Neuronal stem cell (in vitro differentiated cells): ENCODE measurements at regions not wholly inside any gene's neighbourhood (a gene's known extent, or its start where the extent isn't known, plus 50 kb on each side); places are given as distances from the start of the nearest gene placed in this dataset.

Source experiments
- DNase-seq: peaks from one replicate; pipeline ENCODE4 v3.0.0-alpha.2; 2013; ENCODE audit warnings: low spot score
- H2AFZ ChIP-seq: one replicate; pipeline ENCODE4 v1.6.1; 2013; ENCODE audit warnings: mild to moderate bottlenecking, low read length, inconsistent platforms
- H2AK5ac ChIP-seq: 2 replicates; pipeline ENCODE4 v1.6.1; 2013; ENCODE audit warnings: low read depth, mild to moderate bottlenecking, inconsistent platforms, low read length, moderate library complexity, mixed read lengths
- H2BK120ac ChIP-seq: 2 replicates; pipeline ENCODE4 v1.6.1; 2013; ENCODE audit warnings: low read depth, mild to moderate bottlenecking, inconsistent platforms, low read length, moderate library complexity, mixed read lengths
- H2BK12ac ChIP-seq: one replicate; pipeline ENCODE4 v1.6.1; 2013; ENCODE audit warnings: low read length, inconsistent platforms
- H2BK15ac ChIP-seq: 2 replicates; pipeline ENCODE4 v1.6.1; 2013; ENCODE audit warnings: mild to moderate bottlenecking, low read length, inconsistent platforms, mixed read lengths
- H2BK5ac ChIP-seq: one replicate; pipeline ENCODE4 v1.6.1; 2013; ENCODE audit warnings: inconsistent platforms, mild to moderate bottlenecking, low read length, moderate library complexity
- H3K14ac ChIP-seq: one replicate; pipeline ENCODE4 v1.6.1; 2013; ENCODE audit warnings: low read length, inconsistent platforms
- H3K18ac ChIP-seq: 2 replicates; pipeline ENCODE4 v1.6.1; 2013; ENCODE audit warnings: low read length, inconsistent platforms
- H3K23ac ChIP-seq: 2 replicates; pipeline ENCODE4 v1.6.1; 2013; ENCODE audit warnings: low read depth, mild to moderate bottlenecking, mixed read lengths, low read length, inconsistent platforms; ENCODE audit not compliant: poor library complexity
- H3K27ac ChIP-seq: replicated peaks from 3 replicates; pipeline ENCODE4 v1.5.1; 2013; ENCODE audit warnings: low read length, inconsistent platforms
- H3K27me3 ChIP-seq, 3 experiments: 2 replicates each; pipeline ENCODE4 v1.6.1; 2013; ENCODE audit warnings: low read length in 3 of 3, mild to moderate bottlenecking in 2 of 3, inconsistent platforms in 1 of 3, low read depth in 1 of 3, mixed read lengths in 1 of 3, moderate library complexity in 1 of 3; ENCODE audit not compliant: control insufficient read depth in 3 of 3, insufficient read depth in 3 of 3
- H3K36me3 ChIP-seq, 2 donors: replicated peaks in 1 of 2; 2 replicates each; pipeline ENCODE4 v1.6.1; 2013; ENCODE audit warnings: low read length in 2 of 2; ENCODE audit not compliant: control insufficient read depth in 2 of 2, insufficient read depth in 2 of 2
- H3K4ac ChIP-seq: 2 replicates; pipeline ENCODE4 v1.6.1; 2013; ENCODE audit warnings: inconsistent platforms, mild to moderate bottlenecking, low read length, moderate library complexity
- H3K4me1 ChIP-seq, 2 donors: 1 replicate in 1 of 2; 2 replicates in 1 of 2; pipeline ENCODE4 v1.6.1; 2013; ENCODE audit warnings: low read length in 2 of 2, low read depth in 1 of 2; ENCODE audit not compliant: control insufficient read depth in 2 of 2, insufficient read depth in 1 of 2
- H3K4me2 ChIP-seq: one replicate; pipeline ENCODE4 v1.6.1; 2013; ENCODE audit warnings: mild to moderate bottlenecking, low read length, inconsistent platforms; ENCODE audit not compliant: insufficient read depth, poor library complexity, severe bottlenecking
- H3K4me3 ChIP-seq, 2 donors: 2 replicates each; pipeline ENCODE4 v1.5.1; 2013; ENCODE audit warnings: low read length in 2 of 2, mild to moderate bottlenecking in 2 of 2, inconsistent platforms in 1 of 2, moderate library complexity in 1 of 2
- H3K79me1 ChIP-seq: one replicate; pipeline ENCODE4 v1.6.1; 2013; ENCODE audit warnings: low read depth, mild to moderate bottlenecking, inconsistent platforms, low read length, moderate library complexity
- H3K9ac ChIP-seq: one replicate; pipeline ENCODE4 v1.6.1; 2013; ENCODE audit warnings: mild to moderate bottlenecking, low read depth, low read length, inconsistent platforms; ENCODE audit not compliant: poor library complexity
- H3K9me3 ChIP-seq, 2 donors: replicated peaks in 1 of 2; 2 replicates each; pipeline versions ENCODE3 to v1.6.1; 2013; ENCODE audit warnings: low read length in 2 of 2, mild to moderate bottlenecking in 2 of 2, inconsistent platforms in 1 of 2, low read depth in 1 of 2, mixed read lengths in 1 of 2, moderate library complexity in 1 of 2; ENCODE audit not compliant: control insufficient read depth in 2 of 2, insufficient read depth in 1 of 2
- H4K8ac ChIP-seq: one replicate; pipeline ENCODE4 v1.6.1; 2013; ENCODE audit warnings: low read depth, mild to moderate bottlenecking, inconsistent platforms, low read length, moderate library complexity
- H4K91ac ChIP-seq: one replicate; pipeline ENCODE4 v1.6.1; 2013; ENCODE audit warnings: low read length, low read depth, mild to moderate bottlenecking, inconsistent platforms; ENCODE audit not compliant: poor library complexity
- WGBS, 2 donors: extraction: QIAGEN DNeasy Blood & Tissue Kit; methylation state at CpG; one replicate each; pipeline ENCODE4 v1.1.7; 2013; ENCODE audit warnings: missing lambda C conversion rate in 2 of 2, mixed read lengths in 1 of 2; ENCODE audit not compliant: insufficient read length in 2 of 2, insufficient replicate concordance in 1 of 2; ENCODE audit errors: extremely low coverage in 2 of 2; 5-methylcytosine and 5-hydroxymethylcytosine counted together

DNA sequence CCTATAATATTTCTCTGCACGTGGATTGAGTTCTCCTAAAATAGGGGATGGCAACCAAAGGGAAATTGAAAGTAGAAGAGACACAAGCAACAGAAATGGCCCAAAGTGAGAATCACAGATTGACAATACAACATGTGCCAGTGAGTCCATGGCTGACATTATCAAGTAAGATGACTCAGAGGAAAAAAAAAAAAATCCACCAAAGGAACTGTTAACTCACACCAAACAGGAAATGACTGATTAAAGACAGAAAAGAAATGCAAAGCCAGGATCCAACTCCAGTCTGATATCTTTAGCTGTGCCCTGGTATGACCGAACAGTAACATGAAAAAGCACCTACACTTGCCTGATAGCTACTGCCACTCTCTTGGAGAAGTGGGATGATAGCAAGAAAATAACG lies 485.0 kb downstream of the PRKD1 start:
- H4K8ac ChIP-seq, result no peak overlapping the region
- H3K4me3 ChIP-seq, result no peak overlapping the region
- no peak overlapping the region for H3K18ac ChIP-seq
- peaks cover 0 to 2% of the 10 kb centered on the region in 2 donors for H3K9me3 ChIP-seq
- no peak overlapping the region for H2AFZ ChIP-seq
- H2BK5ac ChIP-seq, result no peak overlapping the region
- H3K4me1 ChIP-seq, result peaks cover 0 to 6% of the 10 kb centered on the region in 2 donors
- no peaks in the 10 kb centered on the region for H3K27me3 ChIP-seq
- no peak overlapping the region for H3K4ac ChIP-seq
- H3K9ac ChIP-seq, result no peak overlapping the region
- no peak overlapping the region for H2BK15ac ChIP-seq
- no peak overlapping the region for H4K91ac ChIP-seq
- no CpG with 5 or more reads among the region's 3 CpGs for WGBS, 2 donors
- H3K23ac ChIP-seq, result no peak overlapping the region
- H2BK12ac ChIP-seq, result no peak overlapping the region
- H3K27ac ChIP-seq, result no peak overlapping the region
- H3K79me1 ChIP-seq, result no peaks in the 10 kb centered on the region
- no peak overlapping the region for H2BK120ac ChIP-seq
- DNase-seq, result no peak
- H3K4me2 ChIP-seq, result no peak overlapping the region
- H3K36me3 ChIP-seq, result no peaks in the 10 kb centered on the region
- H3K14ac ChIP-seq, result no peak overlapping the region
- no peak overlapping the region for H2AK5ac ChIP-seq

DNA sequence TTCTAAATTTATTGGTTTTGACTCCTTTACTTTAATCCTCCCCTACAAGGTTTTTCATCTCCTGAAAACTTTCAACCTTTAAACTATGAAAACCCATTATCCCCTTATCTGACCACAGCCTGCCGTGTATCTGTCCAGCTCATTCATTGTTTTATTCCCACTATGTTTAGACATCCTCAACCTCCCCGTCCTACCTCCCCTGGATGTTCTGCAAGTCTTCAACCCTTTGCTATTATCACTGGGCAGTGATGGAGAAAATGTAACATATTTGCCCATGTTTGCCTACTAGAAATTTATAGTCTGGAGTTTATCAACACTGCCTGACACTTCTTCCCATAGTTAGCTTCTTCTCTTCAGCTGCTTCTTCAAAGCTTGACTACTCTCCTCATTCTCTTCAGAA lies 483.4 kb downstream of the PRKD1 start:
- Histone ChIP-seq H3K27me3 (no peaks in the 10 kb centered on the region), H2AFZ (no peak overlapping the region), H3K4me3 (no peak overlapping the region), H3K9me3 (no peaks in the 10 kb centered on the region), H2BK15ac (no peak overlapping the region), H2BK120ac (no peak overlapping the region), H3K79me1 (no peaks in the 10 kb centered on the region), H3K9ac (no peak overlapping the region), H4K8ac (no peak overlapping the region), H4K91ac (no peak overlapping the region), H3K4ac (no peak overlapping the region), H2BK5ac (no peak overlapping the region), H2AK5ac (no peak overlapping the region), H2BK12ac (no peak overlapping the region), H3K4me1 (peaks cover 0 to 6% of the 10 kb centered on the region in 2 donors), H3K4me2 (no peak overlapping the region), H3K23ac (no peak overlapping the region), H3K36me3 (no peaks in the 10 kb centered on the region), H3K18ac (no peak overlapping the region), H3K14ac (no peak overlapping the region), H3K27ac (no peak overlapping the region)
- WGBS, 2 donors, result no CpG with 5 or more reads among the region's 2 CpGs
- DNase-seq, result no peak

DNA sequence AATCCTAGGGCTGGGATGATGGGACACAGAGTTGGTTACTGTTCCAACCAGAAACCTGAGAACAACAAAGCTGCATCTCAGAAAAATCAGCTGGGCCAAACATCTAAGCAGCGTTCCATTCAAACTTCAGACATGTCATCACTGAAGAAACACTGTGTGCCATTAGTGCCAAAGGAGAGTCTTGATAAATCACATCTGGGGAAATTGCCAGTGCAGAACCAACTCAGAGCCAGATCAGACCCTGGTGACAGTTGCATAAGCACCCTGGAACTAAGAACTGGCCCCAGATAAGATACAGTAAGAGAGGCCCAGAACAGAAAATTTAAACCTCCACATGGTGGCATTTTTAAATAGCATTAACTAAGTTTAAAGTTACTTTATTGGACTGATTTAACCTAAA lies 482.8 kb downstream of the PRKD1 start:
- H3K4me2 ChIP-seq, result no peak overlapping the region
- H4K8ac ChIP-seq, result no peak overlapping the region
- H3K79me1 ChIP-seq, result no peaks in the 10 kb centered on the region
- H3K4ac ChIP-seq, result no peak overlapping the region
- H2BK120ac ChIP-seq, result no peak overlapping the region
- no peak overlapping the region for H2BK12ac ChIP-seq
- H2AFZ ChIP-seq, result no peak overlapping the region
- no peak overlapping the region for H3K18ac ChIP-seq
- H3K14ac ChIP-seq, result no peak overlapping the region
- H3K27me3 ChIP-seq, result no peaks in the 10 kb centered on the region
- H3K27ac ChIP-seq, result no peak overlapping the region
- WGBS, 2 donors, result no CpG with 5 or more reads among the region's 1 CpG
- H2BK5ac ChIP-seq, result no peak overlapping the region
- peaks cover 0 to 6% of the 10 kb centered on the region in 2 donors for H3K4me1 ChIP-seq
- no peak for DNase-seq
- no peak overlapping the region for H2BK15ac ChIP-seq
- H3K9me3 ChIP-seq, result no peaks in the 10 kb centered on the region
- no peak overlapping the region for H3K9ac ChIP-seq
- no peak overlapping the region for H2AK5ac ChIP-seq
- H4K91ac ChIP-seq, result no peak overlapping the region
- H3K36me3 ChIP-seq, result no peaks in the 10 kb centered on the region
- no peak overlapping the region for H3K4me3 ChIP-seq
- H3K23ac ChIP-seq, result no peak overlapping the region

DNA sequence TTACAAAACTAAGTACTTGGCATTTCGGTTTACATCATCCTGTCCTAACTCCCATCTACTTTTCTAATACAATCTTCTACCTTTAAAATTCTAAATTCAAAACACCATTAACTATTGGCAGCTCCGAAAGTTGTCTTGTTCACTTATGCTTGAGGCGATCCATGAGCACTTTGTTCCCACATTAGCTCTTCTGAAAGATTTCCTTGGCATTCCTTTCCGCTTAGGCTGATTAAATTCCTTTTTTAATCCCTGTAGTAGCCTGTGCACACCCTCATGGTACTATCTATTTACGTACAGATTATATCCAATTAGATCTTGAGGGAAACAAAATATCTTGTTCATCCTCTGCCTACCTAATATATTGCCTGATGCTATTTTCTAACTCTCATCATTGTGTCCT lies 480.7 kb downstream of the PRKD1 start:
- no peak overlapping the region for H2BK120ac ChIP-seq
- H3K79me1 ChIP-seq, result no peaks in the 10 kb centered on the region
- WGBS, 2 donors, result 100% methylated on average over 1 of the region's 5 CpGs; no CpG with 5 or more reads in 1 of the 2 donors
- H4K8ac ChIP-seq, result no peak overlapping the region
- no peak overlapping the region for H3K27ac ChIP-seq
- no peak overlapping the region for H3K4me3 ChIP-seq
- no peaks in the 10 kb centered on the region for H3K27me3 ChIP-seq
- H3K9me3 ChIP-seq, result no peaks in the 10 kb centered on the region
- no peak overlapping the region for H3K4ac ChIP-seq
- H2AFZ ChIP-seq, result no peak overlapping the region
- H2BK5ac ChIP-seq, result no peak overlapping the region
- DNase-seq, result no peak
- no peaks in the 10 kb centered on the region for H3K36me3 ChIP-seq
- no peak overlapping the region for H3K23ac ChIP-seq
- H3K4me2 ChIP-seq, result no peak overlapping the region
- peaks cover 0 to 6% of the 10 kb centered on the region in 2 donors for H3K4me1 ChIP-seq
- H3K14ac ChIP-seq, result no peak overlapping the region
- no peak overlapping the region for H2BK15ac ChIP-seq
- no peak overlapping the region for H3K9ac ChIP-seq
- H4K91ac ChIP-seq, result no peak overlapping the region
- no peak overlapping the region for H3K18ac ChIP-seq
- H2BK12ac ChIP-seq, result no peak overlapping the region
- H2AK5ac ChIP-seq, result no peak overlapping the region
